HG02870 (cell line): ENCODE measurements at regions not wholly inside any gene's neighbourhood (a gene's known extent, or its start where the extent isn't known, plus 50 kb on each side); places are given as distances from the start of the nearest gene placed in this dataset.
A peak's percentile ranks its signal among the peaks of the same experiment; 100 is the strongest.
"Not testable (repeated sequence)": the region's sequence is repeated elsewhere in the genome, so short reads cannot be mapped to it uniquely, and the experiment has no call there.

Experiments
- ATAC-seq: cut with Tn5 transposase; IDR thresholded peaks from one replicate; pipeline ENCODE4 v1.9.1; 2021; ENCODE audit warnings: mild to moderate bottlenecking, moderate library complexity; ENCODE audit not compliant: unreplicated experiment

DNA sequence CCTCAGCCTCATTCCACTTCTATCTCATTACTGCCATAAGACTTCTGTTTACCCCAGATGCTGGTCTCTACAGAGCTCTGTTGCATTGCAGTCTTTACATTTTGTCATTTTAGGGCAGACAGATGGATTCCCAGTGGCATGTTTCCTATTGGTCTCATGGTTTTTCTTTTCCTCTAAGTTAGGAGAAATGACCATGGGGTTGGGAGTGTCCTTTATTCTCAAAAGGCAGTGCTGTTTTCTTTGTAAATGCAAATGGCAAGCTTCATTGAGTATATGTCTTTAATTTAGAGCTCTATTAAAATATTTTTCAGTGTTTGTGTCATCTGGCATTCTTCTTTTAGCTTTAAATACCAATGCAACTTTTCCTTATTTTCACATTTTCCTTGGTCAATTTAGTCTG, 57.0 kb downstream of the MSTN start:
- no peak for ATAC-seq

DNA sequence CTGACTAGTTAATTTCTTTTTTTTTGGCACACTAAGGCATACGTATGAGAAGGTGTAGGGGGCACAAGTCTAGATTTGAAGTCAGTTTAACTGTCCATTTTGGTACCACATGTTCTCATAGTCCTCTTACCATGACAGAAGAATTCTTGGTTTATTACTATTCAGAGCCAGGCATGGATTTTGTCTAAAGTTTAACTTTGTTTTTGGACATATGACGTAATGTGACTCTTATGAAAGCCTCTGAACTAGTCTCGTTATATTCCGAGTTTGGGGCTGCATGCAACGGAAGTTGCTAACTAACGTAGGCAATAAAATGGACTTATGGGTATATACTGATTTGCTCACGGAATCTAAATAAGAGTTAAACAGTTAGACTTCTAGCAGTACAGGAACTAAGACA, 62.9 kb downstream of the MSTN start:
- ATAC-seq: no peak

DNA sequence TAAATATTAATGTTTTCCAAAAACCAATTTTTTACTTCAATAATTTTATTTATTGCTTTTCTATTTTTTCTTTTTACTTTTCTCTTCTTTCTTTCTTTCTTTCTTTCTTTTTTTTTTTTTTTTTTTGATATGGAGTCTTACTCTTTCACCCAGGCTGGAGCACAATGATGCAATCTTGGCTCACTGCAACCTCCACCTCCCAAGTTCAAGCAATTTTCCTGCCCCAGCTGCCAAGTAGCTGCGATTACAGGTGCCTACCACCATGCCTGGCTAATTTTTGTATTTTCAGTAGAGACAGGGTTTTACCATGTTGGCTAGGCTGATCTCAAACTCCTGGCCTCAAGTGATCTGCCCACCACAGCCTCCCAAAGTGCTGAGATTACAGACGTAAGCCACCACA, 63.9 kb downstream of the MSTN start:
- not testable (repeated sequence) for ATAC-seq

DNA sequence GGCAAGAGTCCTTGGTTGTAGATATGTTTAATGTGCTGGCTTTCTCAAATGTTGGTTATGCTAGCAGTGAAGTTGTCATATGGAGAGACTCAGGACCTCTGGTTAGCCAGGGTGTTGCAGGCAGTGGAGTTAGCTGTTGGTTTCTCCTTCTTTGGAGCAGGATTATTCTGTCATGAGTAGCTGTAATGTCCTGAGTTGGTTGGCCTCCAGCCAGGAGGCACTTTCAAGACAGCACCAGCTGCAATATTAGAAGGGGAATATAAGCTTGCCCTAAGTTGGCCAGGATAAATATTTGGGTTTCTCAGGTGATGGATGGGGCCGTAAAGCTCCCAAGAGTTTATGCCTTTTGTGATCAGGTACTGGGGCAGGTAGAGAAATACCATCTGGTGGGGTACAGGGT, 65.5 kb downstream of the MSTN start:
- no peak for ATAC-seq

DNA sequence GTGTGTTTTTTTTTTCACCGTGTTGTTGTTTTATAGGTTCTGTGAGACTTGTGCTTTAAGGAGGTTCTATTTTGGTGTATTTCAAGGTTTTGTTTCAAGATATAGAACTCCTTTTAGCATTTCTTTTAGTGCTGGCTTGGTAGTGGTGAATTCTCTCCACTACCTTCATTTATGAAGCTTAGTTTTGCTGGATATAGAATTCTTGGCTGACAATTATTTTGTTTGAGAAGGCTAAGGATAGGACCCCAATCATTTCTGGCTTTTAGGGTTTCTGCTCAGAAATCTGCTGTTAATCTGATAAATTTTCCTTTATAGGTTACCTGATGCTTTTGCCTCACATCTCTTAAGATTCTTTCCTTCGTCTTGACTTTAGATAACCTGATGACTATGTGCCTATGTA, 66.8 kb downstream of the MSTN start:
- no peak for ATAC-seq

DNA sequence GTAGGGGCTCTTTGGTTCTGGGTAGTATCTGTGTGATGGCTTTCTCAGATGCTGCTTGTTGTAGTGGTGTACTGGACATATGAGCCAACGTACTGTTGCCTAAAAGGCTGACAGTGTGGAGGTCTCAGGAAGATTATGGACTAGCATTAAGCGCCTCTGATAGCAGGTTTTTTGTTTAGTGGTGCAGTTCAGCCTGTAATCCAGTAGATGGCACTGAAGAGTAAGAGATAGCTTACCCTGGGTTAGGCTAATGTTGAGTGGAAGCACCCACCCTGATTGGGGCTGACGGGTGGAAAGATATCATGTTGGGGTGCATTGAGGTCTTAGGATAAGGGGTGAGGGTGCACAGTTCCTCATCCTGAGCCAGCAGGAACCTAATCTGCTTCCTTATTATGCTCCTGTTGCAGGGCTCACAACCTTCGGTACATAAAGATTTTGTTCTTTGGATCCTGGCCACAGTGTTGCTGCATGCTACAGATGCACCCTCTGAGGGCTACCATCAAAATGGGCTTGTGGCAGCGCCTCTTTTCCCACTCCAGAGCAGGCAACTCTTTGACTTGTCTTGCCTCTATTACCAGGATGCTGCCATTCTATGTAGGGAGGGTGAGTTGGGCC, 79.6 kb downstream of the MSTN start:
- no peak for ATAC-seq

DNA sequence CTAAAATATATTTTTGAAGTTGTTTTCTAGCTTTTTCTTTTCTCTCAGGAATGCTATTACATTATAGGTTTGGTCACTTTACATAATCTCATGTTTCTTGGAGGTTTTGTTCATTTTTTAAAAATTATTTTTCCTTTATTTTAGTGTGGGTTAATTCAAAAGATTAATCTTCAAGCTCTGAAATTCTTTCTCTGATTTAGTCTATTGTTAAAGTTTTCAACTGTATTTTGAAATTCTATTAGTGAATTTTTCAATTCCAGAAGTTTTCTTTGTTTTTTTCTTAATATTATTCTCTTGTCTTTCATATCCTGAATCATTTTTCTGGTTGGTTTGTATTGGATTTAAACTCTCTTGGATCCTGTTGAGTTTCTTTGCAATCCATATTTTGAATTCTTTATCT, 80.4 kb downstream of the MSTN start:
- no peak for ATAC-seq

DNA sequence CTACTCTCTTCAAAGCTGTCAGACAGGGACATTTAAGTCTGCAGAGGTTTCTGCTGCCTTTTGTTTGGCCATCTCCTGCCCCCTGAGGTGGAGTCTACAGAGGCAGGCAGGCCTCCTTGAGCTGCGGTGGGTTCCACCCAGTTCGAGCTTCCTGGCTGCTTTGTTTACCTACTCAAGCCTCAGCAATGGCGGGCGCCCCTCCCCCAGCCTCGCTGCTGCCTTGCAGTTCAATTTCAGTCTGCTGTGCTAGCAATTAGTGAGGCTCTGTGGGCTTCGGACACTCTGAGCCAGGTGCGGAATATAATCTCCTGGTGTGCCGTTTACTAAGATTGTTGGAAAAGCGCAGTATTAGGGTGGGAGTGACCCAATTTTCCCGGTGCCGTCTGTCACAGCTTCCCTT, 86.0 kb downstream of the MSTN start:
- ATAC-seq: not testable (repeated sequence)

DNA sequence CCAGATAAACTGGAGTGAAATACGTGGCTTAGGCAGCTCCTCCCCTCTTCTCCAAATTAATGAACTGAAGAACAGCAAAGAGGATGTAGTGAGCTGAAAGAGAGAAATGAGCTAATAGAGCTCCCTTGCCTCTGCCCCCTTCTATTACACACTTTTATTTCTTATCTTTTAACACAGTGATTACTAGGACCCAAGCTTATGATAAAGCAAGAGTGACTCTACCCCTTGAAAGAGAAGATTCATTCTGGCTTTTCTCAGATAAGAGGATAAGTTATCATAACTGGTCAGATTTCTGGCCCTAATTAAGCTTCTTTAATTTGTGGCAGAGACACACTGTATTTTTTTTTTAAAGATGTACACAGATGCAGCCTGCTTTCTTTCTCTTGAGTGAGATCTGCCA, 102.2 kb downstream of the MSTN start:
- ATAC-seq: no peak

DNA sequence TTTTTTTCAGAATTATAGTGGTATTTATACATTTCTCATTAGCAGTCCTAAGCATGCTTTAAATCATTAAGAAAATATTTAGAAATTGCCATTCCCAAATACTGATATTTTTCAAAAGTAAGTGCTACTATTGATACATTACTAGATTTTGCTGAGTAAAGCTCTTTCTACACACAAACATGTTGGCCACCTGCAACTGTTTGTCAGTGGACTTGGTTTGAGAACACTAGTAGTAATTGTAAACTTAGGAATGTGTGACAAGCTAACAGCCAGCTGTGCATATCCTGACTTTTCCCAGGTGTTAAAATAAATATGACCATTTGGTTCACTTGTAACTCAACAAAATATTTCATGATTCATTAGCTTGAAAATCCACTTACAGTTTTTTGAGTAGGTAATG, 103.1 kb downstream of the MSTN start:
- no peak for ATAC-seq

DNA sequence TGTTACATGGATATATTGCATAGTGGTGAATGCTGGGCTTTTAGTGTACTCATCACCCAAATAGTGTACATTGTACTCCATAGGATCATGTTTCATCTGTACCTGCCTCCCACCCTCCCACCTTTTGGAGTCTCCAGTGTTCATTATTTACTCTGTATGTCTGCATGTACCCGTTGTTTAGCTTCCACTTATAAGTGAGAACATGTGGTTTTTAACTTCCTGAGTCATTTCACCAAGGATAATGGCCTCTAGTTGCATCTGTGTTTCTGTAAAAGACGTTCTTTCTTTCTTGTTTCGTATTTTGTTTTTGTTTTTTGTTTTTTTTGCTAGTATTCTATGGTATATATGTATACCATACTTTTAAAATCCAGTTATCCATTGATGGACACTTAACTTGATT, 107.5 kb downstream of the MSTN start:
- ATAC-seq: no peak

DNA sequence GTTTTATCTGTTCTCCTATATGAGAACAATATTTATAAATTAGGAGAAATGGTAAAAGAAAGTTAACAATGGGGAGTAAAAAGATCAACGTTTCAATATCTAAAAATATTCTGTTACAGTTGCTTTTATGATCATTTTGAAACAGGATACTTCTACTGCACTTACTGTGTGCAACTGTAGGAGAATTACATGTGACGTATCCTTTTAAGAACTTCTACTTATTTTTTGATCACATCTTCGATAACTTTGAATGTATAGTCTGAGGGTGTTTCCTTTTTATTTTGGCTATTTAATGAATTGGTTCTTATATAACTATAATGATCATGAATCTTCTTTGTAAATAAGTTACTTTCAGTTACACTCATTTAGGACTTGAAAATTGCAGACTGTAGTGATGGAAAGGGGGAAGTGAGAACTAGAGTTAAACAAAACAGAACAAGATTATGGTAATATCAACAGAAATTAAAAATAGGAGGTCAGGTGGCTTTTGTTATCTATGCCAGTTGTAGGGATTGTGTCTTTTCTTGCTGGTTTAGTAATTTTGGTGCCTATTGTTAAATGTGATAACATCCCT, 109.9 kb downstream of the MSTN start:
- peak; percentile 92 for ATAC-seq

DNA sequence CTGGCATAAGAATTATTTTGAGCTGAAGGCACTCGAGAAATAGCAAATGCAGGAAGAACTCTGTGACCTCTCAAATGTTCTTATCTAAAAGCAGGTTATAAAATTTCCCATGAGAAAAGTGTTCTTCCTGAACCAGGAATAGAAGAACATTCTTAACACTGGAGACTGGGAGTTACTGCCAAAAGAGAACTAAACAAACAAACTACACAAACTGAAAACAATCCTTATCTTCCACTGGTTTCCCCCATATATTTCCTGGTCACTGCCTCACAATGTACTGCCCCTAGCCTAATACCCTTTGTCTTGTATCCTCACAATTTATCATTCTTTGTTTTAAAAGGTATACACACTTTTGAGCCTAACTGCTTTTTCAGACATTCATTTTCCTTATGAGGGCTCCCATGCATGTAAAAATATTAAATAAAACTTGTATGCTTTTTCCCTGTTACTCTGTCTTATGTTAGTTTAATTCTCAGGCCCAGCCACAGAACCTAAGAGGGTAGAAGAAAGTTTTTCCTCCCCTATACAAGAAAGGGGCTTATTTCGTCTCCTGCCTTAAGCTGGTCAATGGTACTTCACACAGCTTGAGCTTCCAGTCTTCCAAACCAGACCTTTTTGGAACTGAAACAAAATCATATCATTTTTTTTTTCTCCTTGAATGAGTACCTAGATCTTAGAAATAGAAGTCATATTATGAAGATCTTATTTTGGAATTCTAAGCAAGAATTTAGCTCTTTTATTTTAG, 110.6 kb downstream of the MSTN start:
- peak; percentile 34 for ATAC-seq

DNA sequence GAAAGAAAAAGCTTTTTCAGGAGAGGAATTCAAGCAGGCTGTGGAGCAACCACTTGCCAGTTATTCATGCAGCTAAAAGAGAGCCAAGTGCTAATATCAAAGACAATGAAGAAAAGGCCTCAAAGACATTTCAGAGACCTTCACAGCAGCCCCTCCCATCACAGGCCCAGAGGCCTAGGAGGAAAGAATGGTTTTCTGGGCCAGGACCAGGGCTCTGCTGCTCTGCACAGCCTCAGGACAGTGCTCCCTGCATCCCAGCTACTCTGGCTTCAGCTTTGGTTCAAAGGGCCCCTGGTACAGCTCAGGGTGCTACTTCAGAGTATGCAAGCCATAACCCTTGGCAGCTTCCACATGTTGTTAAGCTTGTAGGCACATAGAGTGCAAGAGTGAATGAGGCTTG, 119.5 kb downstream of the MSTN start:
- ATAC-seq: no peak

DNA sequence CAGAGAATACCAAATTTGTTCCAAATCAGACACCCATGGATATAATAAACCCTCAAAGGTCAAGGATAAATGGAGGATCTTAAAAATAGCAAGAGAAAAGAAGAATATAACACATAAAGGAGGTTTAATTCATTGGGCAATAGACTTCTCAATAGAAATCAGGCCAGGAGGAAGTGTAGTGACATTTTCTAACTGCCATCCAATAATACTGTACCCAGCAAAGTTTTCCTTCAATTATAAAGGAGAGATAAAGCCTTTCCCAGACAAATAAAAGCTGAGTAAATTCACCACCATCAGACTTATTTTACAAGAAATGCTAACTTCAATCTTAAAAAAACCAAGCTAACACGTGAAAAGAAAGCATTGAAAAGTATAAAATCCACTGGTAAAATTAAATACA, 121.6 kb downstream of the MSTN start:
- ATAC-seq: no peak

DNA sequence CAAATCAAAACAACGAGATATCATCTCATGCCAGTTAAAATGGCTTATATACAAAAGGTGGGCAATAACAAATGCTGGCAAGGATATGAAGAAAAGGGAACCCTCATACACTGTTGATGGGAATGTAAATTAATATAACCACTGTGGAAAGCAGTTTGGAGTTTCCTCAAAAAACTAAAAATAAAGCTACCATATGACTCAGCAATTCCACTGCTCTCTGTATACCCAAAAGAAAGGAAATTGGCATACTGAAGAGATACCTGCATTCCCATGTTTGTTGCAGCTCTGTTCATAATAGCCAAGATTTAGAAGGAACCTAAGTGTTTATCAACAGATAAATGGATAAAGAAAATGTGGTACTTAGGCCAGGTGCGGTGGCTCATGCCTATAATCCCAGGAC, 124.8 kb downstream of the MSTN start:
- no peak for ATAC-seq

DNA sequence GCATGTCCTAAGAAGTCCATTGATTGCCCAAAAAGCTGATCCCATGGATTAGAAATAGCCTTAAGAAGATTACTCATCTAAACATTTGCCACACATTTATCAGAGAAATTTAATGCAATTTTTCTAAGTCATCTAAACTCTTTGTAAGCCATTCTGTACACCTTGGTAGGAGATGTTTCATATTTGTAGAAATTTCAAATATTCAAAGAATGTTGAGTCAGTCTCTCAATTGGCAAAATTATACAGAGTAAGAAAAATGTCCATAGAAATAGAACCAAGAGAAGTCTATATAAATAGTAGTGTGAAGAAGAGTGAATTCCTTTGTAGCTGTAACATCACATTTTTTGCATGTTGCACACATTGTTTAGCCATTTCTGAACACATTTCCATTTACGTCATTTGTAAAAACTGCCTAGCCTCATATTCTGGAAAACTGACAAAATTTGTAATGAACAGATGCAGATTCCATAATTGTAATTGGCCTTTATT, 128.6 kb downstream of the MSTN start:
- ATAC-seq: no peak

DNA sequence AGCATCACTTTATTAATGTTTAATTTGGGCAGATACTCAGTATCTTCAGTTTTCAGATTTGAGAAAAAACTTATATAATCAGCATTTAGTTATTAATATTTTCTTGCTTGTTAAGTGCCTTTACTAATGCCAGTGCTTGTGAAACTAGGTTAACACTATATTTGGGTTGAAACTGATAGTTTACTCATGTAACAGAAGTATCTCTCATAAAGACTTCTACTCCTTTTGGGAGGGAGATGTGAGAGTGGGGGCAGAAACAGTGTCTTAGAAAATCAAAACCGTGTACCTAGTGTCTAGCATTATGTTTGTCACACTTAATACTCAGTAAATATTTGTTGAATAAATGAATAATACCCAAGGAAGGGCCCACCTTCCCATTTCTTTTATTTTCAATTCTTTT, 129.5 kb downstream of the MSTN start:
- ATAC-seq: peak; percentile 98

DNA sequence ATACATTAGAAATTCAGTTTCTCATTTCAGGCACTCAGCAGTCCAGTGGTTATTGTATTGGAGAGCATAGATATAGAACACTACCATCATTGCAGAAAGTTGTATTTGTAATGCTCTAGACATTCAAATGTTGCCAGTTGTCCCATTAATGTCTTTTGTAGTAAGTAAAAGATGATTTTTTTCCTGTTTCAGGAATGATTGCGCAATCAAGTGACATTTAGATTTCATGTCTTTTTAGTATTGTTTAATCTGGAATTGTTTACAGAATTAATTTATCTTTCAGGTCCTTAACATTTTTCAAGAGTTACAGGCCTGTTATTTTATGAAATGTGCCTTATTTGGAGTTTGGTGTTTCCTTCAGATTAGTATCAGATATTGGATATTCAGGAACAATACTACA, 134.7 kb downstream of the MSTN start:
- no peak for ATAC-seq
